T-helper 2 cell treated with Interferon-gamma antibody and Interleukin-4, amounts not matched to agents 100 ng/mL and 5 ng/mL, for 36 hours (primary cell): ENCODE measurements at regions not wholly inside any gene's neighbourhood (a gene's known extent, or its start where the extent isn't known, plus 50 kb on each side); places are given as distances from the start of the nearest gene placed in this dataset.

ENCODE experiments used
- intact Hi-C: fragments of 100-400 bp; cut with micrococcal nuclease; formaldehyde crosslinking; loops from one replicate; pipeline ENCODE4 v1.15.1; 2023

GRCh38 chr18:37742436-37742835, 176.8 kb upstream of the CELF4 start:
- intact Hi-C loops = no loop called here

GRCh38 chr18:37741032-37741623, 175.5 kb upstream of the CELF4 start:
- intact Hi-C loops = no loop called here

- intact Hi-C loops = no loop called here
Measured at GRCh38 chr18:37734406-37734805, 168.8 kb upstream of the CELF4 start.

- intact Hi-C loops = no loop called here
Measured at GRCh38 chr18:37729716-37730115, 164.1 kb upstream of the CELF4 start.

GRCh38 chr18:37724206-37724605, 158.6 kb upstream of the CELF4 start:
- intact Hi-C loops = no loop called here

- intact Hi-C loops = no loop called here
Measured at GRCh38 chr18:37721544-37722522, 156.2 kb upstream of the CELF4 start.

GRCh38 chr18:37720663-37721062, 155.1 kb upstream of the CELF4 start:
- intact Hi-C loops = no loop called here

GRCh38 chr18:37717656-37718055, 152.1 kb upstream of the CELF4 start:
- intact Hi-C loops = no loop called here

- intact Hi-C loops = no loop called here
Measured at GRCh38 chr18:37717098-37717497, 151.5 kb upstream of the CELF4 start.

- intact Hi-C loops = no loop called here
Measured at GRCh38 chr18:37716106-37716735, 150.6 kb upstream of the CELF4 start.

GRCh38 chr18:37714691-37715090, 149.1 kb upstream of the CELF4 start:
- intact Hi-C loops = no loop called here

- intact Hi-C loops = no loop called here
Measured at GRCh38 chr18:37712776-37713175, 147.2 kb upstream of the CELF4 start.

GRCh38 chr18:37711766-37712505, 146.3 kb upstream of the CELF4 start:
- intact Hi-C loops = no loop called here

- intact Hi-C loops = no loop called here
Measured at GRCh38 chr18:37710726-37711125, 145.1 kb upstream of the CELF4 start.

- intact Hi-C loops = no loop called here
Measured at GRCh38 chr18:37709740-37710139, 144.1 kb upstream of the CELF4 start.

GRCh38 chr18:37705016-37705415, 139.4 kb upstream of the CELF4 start:
- intact Hi-C loops = no loop called here

- intact Hi-C loops = no loop called here
Measured at GRCh38 chr18:37702841-37703240, 137.2 kb upstream of the CELF4 start.

- intact Hi-C loops = no loop called here
Measured at GRCh38 chr18:37701967-37702366, 136.4 kb upstream of the CELF4 start.

- intact Hi-C loops = no loop called here
Measured at GRCh38 chr18:37698508-37699040, 133.0 kb upstream of the CELF4 start.

- intact Hi-C loops = no loop called here
Measured at GRCh38 chr18:37694516-37694915, 128.9 kb upstream of the CELF4 start.

- intact Hi-C loops = no loop called here
Measured at GRCh38 chr18:37691162-37691561, 125.6 kb upstream of the CELF4 start.
